T-helper 2 cell treated with Interferon-gamma antibody and Interleukin-4, amounts not matched to agents 5 μg/mL and 100 μg/mL, for 36 hours (primary cell): ENCODE measurements at regions not wholly inside any gene's neighbourhood (a gene's known extent, or its start where the extent isn't known, plus 50 kb on each side); places are given as distances from the start of the nearest gene placed in this dataset.
"Not testable (repeated sequence)": the region's sequence is repeated elsewhere in the genome, so short reads cannot be mapped to it uniquely, and the experiment has no call there.

Experiments used
- DNase-seq: peaks from one replicate; pipeline ENCODE4 v3.0.0; 2021; ENCODE audit warnings: low spot score
- H3K27ac Mint-ChIP-seq: one replicate; pipeline ENCODE4 v1.8.0; 2021; ENCODE audit warnings: mild to moderate bottlenecking, mixed read lengths
- H3K27me3 Mint-ChIP-seq: one replicate; pipeline ENCODE4 v1.8.0; 2021; ENCODE audit warnings: low read depth, mixed read lengths
- H3K36me3 Mint-ChIP-seq: one replicate; pipeline ENCODE4 v1.8.0; 2021; ENCODE audit warnings: low read depth, mixed read lengths
- H3K4me1 Mint-ChIP-seq: one replicate; pipeline ENCODE4 v1.8.0; 2021; ENCODE audit warnings: low read depth, mixed read lengths
- H3K4me3 Mint-ChIP-seq: one replicate; pipeline ENCODE4 v1.8.0; 2022; ENCODE audit warnings: mild to moderate bottlenecking, moderate library complexity, mixed read lengths
- H3K9me3 Mint-ChIP-seq: one replicate; pipeline ENCODE4 v1.8.0; 2021; ENCODE audit warnings: mixed read lengths

DNA sequence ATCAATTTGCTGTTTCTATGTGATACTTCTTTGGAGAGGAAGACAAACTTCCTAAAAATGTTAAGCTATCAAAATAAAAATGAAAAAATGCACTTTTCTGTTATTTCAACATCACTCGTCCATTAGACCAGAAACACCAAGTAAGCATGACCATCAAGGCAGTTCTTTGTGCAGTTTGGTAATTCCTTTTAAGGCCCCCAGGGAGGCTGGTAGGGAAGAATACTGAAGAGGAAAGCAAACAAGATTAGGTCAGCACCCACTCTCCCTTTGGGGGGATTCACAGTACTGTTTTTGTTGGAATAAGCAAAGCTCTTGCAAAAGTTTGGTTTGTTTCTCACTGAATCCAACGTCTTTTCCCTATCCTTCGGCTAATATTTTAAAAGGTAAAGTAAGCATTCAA is 206.8 kb upstream of the SLC35B3 start:
- Mint-ChIP-seq H3K4me1 (no peaks in the 10 kb centered on the region), H3K27ac (no peak overlapping the region), H3K36me3 (no peaks in the 10 kb centered on the region), H3K27me3 (no peaks in the 10 kb centered on the region), H3K4me3 (no peak overlapping the region), H3K9me3 (peaks cover 16% of the 10 kb centered on the region)
- DNase-seq, result no peak

DNA sequence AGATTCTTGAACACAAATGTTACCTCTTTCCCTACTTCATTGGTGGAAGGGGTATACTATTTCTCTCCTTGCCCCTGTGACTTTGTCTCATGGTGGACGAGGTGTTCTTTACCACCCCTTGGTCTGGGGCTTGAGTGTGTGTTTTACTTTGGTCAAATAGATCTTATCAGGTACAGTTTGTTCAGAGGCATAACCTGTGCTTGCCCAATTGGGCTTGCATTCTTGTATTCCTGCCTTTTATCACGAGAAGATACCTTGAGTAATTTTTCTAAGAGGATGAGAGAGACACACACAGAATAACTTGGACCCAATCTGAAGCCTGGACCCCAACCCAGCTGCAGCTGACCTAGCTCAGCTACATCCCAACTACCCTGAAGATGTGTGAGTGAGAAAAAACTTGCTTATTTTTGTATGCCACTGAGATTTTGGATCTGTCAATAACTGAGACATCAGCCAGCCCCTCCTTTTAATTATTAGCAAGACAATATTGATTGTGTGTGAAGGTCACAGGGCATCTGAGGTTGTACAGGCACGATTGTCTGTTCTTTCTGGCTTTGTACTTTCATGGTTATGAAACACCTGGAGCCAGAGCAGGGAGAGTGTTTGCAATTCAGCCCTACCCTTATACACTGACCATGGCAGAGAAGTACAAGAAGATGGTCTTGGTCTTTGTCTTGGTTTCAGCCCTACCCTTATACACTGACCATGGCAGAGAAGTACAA is 204.7 kb upstream of the SLC35B3 start:
- Mint-ChIP-seq H3K4me1 (no peaks in the 10 kb centered on the region), H3K4me3 (no peak overlapping the region), H3K36me3 (no peaks in the 10 kb centered on the region), H3K27ac (no peak overlapping the region), H3K27me3 (no peaks in the 10 kb centered on the region), H3K9me3 (peaks cover 16% of the 10 kb centered on the region)
- DNase-seq, result no peak

GRCh38 chr6:8637896-8638597 is 202.7 kb upstream of the SLC35B3 start:
- H3K27ac Mint-ChIP-seq, result no peak overlapping the region

DNA sequence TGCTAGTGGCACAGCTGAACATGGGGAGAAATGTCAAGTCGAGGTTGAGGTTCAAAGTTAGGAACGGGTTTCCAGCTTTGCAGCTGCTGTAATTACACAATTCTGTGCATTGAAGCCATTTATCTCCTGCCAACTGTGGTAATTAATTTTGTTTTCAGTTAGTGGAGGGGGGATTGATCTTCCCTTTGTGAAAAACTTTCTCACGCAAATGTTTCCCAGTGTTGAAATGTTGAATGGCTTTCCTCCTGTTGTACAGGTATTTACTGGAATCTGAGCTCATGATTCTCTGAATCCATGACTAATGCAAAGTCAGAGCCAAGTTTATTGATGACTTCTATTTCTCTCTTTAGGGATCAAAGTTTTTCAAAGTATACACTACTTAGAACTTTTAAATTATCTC is 198.4 kb upstream of the SLC35B3 start:
- no peaks in the 10 kb centered on the region for H3K36me3 Mint-ChIP-seq
- peaks cover 6% of the 10 kb centered on the region for H3K9me3 Mint-ChIP-seq
- no peak overlapping the region for H3K27ac Mint-ChIP-seq
- H3K27me3 Mint-ChIP-seq, result no peaks in the 10 kb centered on the region
- DNase-seq, result no peak
- no peaks in the 10 kb centered on the region for H3K4me1 Mint-ChIP-seq
- no peak overlapping the region for H3K4me3 Mint-ChIP-seq

More at GRCh38 chr6:8637896-8638597, 202.7 kb upstream of the SLC35B3 start:
- H3K9me3 Mint-ChIP-seq, result peaks cover 8% of the 10 kb centered on the region
- H3K4me3 Mint-ChIP-seq, result no peak overlapping the region
- H3K27me3 Mint-ChIP-seq, result no peaks in the 10 kb centered on the region
- no peaks in the 10 kb centered on the region for H3K36me3 Mint-ChIP-seq
- no peak for DNase-seq
- H3K4me1 Mint-ChIP-seq, result no peaks in the 10 kb centered on the region

DNA sequence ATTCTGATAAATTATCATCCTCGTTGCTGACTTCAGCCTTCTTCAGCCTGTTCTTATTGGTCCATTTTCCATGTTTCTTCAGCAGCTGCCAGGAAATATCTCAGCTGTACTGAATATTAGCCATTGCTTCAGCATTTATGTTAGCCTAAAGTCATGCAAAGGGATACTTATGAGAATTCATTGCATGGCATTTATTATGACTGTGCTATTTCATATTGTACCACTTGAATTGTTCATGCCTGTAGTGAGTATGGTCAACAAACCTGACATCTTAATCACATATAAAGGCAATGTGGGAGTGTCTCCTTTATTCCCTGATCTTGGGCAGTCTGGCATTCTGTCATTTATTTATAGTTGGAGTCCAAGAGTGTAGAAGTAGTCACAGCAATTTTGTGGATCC is 193.4 kb upstream of the SLC35B3 start:
- Mint-ChIP-seq H3K27ac (no peak overlapping the region), H3K4me3 (no peak overlapping the region), H3K4me1 (no peaks in the 10 kb centered on the region), H3K36me3 (no peaks in the 10 kb centered on the region), H3K9me3 (peaks cover 3% of the 10 kb centered on the region), H3K27me3 (no peaks in the 10 kb centered on the region)
- DNase-seq, result no peak

DNA sequence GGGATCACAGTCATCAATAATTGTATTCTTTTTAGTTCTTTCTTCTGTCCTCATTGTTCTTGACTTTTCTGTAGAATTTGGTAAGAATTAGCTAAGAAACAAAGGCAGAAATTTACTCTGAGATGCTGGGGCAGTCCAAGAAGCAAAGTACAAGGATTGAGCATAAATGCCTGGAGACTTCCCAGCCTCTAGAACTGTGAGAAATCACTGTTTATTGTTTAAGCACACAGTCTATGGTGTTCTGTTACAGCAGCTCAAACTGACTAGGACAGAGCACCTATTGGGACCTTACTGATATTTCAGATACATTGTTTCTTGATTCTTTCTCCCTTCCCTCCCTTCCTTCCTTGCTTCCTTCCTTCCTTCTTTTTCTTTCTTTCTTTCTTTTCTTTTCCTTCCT is 192.7 kb upstream of the SLC35B3 start:
- no peaks in the 10 kb centered on the region for H3K36me3 Mint-ChIP-seq
- H3K27ac Mint-ChIP-seq, result no peak overlapping the region
- H3K9me3 Mint-ChIP-seq, result peaks cover 3% of the 10 kb centered on the region
- no peaks in the 10 kb centered on the region for H3K27me3 Mint-ChIP-seq
- H3K4me1 Mint-ChIP-seq, result no peaks in the 10 kb centered on the region
- DNase-seq, result no peak
- H3K4me3 Mint-ChIP-seq, result no peak overlapping the region

DNA sequence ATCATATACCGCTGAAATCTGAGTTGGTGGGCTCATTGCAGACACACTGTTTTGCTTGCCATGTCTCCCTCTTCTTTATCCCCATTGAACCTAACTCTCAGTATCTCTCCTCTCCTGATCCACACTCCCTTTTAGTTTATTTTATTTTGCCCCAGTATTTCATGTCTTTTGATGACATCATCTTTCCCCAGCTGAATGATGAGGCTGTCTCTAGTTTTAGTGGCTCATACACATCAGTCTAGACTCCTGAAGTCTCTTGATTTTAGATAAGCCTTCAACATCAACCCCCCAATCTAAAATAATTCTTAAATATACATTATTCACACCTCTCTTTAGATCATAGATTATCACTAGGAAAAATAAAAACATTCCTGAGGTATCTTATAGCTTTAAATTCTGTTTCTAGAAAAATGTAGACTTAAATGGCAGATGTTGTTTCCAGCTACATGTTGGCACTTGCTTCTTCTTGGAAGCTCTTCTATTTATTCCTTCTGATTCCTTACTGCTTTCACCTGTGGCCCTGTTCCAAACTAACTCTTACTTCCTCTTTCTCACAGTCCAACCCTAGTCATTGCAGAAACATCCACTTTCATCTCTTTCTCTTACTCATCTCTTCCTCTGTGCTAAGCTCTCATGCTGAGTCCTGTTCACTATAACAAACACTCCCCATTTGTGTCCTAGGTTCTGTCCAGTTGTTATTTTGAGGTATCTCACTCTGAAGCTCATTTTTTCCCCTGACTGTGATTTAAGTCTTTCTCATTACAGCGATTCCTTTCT is 191.9 kb upstream of the SLC35B3 start:
- DNase-seq, result no peak
- Mint-ChIP-seq H3K4me1 (no peaks in the 10 kb centered on the region), H3K27me3 (no peaks in the 10 kb centered on the region), H3K36me3 (no peaks in the 10 kb centered on the region), H3K4me3 (no peak overlapping the region), H3K9me3 (peaks cover under 1% of the 10 kb centered on the region), H3K27ac (no peak overlapping the region)

DNA sequence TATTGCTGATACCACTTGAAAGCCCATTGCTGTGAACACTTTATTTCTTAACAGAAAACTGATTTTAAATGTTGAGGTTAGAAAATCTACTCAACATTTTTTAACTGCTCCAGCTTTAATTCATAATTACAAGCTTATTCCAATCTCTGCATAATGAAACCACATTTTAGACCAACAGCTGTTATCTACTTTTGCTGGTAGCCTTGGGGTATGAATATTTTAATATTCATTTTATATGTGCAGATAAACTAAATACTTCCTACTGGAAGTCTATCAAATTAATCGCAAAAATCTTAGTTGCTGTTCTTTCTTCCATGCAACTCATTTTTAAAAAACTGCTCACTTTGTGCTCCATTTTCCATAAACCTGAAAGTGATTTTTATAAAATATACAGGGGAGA is 189.3 kb upstream of the SLC35B3 start:
- Mint-ChIP-seq H3K9me3 (no peaks in the 10 kb centered on the region), H3K4me3 (no peak overlapping the region), H3K27ac (no peak overlapping the region), H3K27me3 (no peaks in the 10 kb centered on the region), H3K36me3 (no peaks in the 10 kb centered on the region), H3K4me1 (no peaks in the 10 kb centered on the region)
- DNase-seq, result no peak

GRCh38 chr6:8623441-8623840 is 188.1 kb upstream of the SLC35B3 start:
- Mint-ChIP-seq H3K4me1 (no peaks in the 10 kb centered on the region), H3K27me3 (no peaks in the 10 kb centered on the region), H3K4me3 (no peak overlapping the region), H3K36me3 (no peaks in the 10 kb centered on the region), H3K27ac (no peak overlapping the region), H3K9me3 (no peaks in the 10 kb centered on the region)
- no peak for DNase-seq

DNA sequence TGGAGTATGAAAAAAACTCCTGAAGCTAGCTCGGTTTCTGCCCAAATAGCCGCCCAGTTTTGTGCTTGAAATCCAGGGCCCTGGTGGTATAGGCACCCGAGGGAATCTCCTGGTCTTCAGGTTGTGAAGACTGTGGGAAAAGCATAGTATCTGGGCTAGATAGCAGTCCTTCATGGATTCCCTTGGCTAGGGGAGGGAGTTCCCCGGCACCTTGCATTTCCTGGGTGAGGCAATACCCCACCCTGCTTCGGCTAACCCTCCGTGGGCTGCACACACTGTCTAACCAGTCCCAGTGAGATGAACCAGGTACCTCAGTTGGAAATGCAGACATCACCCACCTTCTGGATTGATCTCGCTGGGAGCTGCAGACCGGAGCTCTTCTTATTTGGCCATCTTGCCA is 184.5 kb upstream of the SLC35B3 start:
- DNase-seq, result no peak
- Mint-ChIP-seq H3K9me3 (peaks cover 7% of the 10 kb centered on the region), H3K4me3 (no peak overlapping the region), H3K4me1 (no peaks in the 10 kb centered on the region), H3K27me3 (no peaks in the 10 kb centered on the region), H3K36me3 (no peaks in the 10 kb centered on the region), H3K27ac (no peak overlapping the region)

DNA sequence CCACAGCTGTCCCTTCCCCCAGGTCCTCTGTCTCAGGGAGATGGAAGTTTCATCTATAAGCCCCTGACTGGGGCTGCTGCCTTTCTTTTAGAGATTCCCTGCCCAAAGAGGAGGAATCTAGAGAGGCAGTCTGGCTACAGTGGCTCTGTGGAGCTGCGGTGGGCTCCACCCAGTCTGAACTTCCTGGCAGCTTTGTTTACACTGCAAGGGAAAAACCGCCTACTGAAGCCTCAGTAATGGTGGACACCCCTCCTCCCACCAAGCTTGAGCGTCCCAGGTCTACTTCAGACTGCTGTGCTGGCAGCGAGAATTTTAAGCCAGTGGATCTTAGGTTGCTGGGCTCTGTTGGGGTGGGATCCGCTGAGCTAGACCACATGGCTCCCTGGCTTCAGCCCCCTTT is 184.1 kb upstream of the SLC35B3 start:
- H3K9me3 Mint-ChIP-seq, H3K36me3 Mint-ChIP-seq, H3K4me3 Mint-ChIP-seq, H3K4me1 Mint-ChIP-seq, H3K27me3 Mint-ChIP-seq, DNase-seq, H3K27ac Mint-ChIP-seq: not testable (repeated sequence)

DNA sequence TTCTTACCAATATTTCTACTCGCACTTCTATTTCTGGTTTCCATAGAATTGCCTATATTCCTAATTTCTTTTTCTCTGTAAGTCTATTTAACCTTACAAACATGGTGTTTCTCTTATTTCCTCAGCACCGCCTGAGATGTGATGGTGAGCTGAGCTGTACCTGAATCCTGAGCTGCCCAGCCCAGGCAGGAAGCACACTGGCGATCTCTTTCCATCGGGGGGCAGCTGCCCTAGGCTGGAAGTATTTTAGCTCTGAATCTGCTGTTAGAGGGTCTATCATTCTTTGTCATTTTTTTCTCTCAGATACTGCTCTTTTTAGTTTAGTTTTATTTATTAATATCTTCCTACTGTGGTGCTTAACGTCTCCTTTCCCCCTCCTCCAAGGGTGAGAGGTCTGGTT is 173.4 kb upstream of the SLC35B3 start:
- no peaks in the 10 kb centered on the region for H3K27me3 Mint-ChIP-seq
- H3K27ac Mint-ChIP-seq, result no peak overlapping the region
- H3K9me3 Mint-ChIP-seq, result peaks cover 3% of the 10 kb centered on the region
- no peak overlapping the region for H3K4me3 Mint-ChIP-seq
- no peak for DNase-seq
- H3K4me1 Mint-ChIP-seq, result no peaks in the 10 kb centered on the region
- H3K36me3 Mint-ChIP-seq, result no peaks in the 10 kb centered on the region

DNA sequence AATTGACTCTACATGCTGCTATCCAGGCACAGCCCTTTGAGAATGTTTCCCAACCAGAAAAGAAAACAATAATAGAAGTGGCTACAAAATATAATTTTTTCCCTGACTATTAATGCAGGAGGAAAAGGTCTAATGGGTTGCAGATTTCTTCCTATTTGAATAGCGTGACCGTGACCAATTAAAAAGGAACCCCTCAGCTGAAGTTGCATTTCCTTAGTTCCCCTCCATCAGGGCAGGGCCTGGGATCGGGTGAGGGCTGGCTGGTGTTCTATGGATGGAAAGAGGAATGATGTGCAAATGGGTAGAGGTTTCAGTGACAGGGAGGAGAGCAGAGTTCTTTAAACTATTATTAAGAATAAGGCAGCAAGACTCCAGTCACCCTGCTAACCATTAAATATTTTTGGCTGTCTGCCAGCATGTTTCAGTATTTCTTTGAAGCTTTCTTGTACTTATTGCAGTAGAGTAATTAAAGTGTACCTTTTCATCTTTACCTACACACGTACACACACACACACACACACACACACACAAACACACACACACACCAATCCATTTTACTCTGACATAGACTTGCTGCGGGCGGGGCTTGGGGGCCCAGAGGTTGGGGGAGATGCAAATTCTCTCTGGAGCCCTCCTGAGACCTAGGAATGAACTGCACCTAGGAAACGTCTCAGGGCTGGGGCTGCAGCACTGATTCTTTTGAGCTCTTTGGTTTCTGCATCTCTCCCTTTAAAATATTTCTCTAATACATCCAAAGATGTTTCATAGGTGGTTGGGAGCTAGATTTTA is 154.8 kb upstream of the SLC35B3 start:
- H3K36me3 Mint-ChIP-seq, result no peaks in the 10 kb centered on the region
- peaks cover 6% of the 10 kb centered on the region for H3K9me3 Mint-ChIP-seq
- H3K4me3 Mint-ChIP-seq, result no peak overlapping the region
- H3K27ac Mint-ChIP-seq, result no peak overlapping the region
- no peak for DNase-seq
- no peaks in the 10 kb centered on the region for H3K4me1 Mint-ChIP-seq
- H3K27me3 Mint-ChIP-seq, result no peaks in the 10 kb centered on the region

DNA sequence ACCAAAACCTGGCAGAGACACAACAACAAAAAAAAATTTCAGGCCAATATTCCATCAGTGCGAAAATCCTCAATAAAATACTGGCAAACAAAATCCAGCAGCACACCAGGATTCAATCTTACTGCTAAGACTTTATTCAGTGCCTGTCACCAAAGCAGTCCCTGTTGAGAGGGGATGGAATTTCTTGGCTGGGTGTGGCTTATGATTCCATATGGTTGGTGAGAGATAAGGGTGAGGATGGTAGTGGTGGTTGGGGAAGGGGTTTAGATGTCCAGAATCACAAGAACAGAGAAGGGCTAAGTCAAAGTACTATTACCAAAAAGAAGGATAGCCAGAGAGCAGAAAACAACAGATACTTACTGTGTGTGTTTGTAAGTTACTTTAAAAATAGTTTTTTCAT is 152.8 kb upstream of the SLC35B3 start:
- Mint-ChIP-seq H3K4me1 (no peaks in the 10 kb centered on the region), H3K4me3 (no peak overlapping the region), H3K36me3 (no peaks in the 10 kb centered on the region), H3K27me3 (no peaks in the 10 kb centered on the region), H3K27ac (no peak overlapping the region), H3K9me3 (peaks cover 9% of the 10 kb centered on the region)
- DNase-seq, result no peak
